Kidney (tissue), 13 donors: ENCODE measurements at regions not wholly inside any gene's neighbourhood (a gene's known extent, or its start where the extent isn't known, plus 50 kb on each side); places are given as distances from the start of the nearest gene placed in this dataset.

Experiments
- DNase-seq, 5 donors: peaks; one replicate each; pipeline ENCODE4 v3.0.0-alpha.2; 2013 to 2020
- FAIRE-seq: peaks from 2 replicates; lab custom pipeline; 2012; peaks lifted over from hg19 to GRCh38; lab: Jason Lieb, UNC
- H3K27ac ChIP-seq, 2 donors: one replicate each; pipeline ENCODE4 v1.7.0; 2013; ENCODE audit warnings: low read depth in 2 of 2, low read length in 2 of 2, inconsistent platforms in 1 of 2
- H3K27me3 ChIP-seq: one replicate; pipeline ENCODE4 v1.7.1; 2013; ENCODE audit warnings: low read length, inconsistent platforms; ENCODE audit not compliant: control insufficient read depth, insufficient read depth
- H3K36me3 ChIP-seq, 3 donors: one replicate each; pipeline versions ENCODE4 v1.7.0 to v1.7.1; 2013; ENCODE audit warnings: low read length in 3 of 3, control low read depth in 1 of 3, inconsistent platforms in 1 of 3; ENCODE audit not compliant: insufficient read depth in 3 of 3, control insufficient read depth in 2 of 3
- H3K4me1 ChIP-seq, 3 donors: one replicate each; pipeline versions ENCODE4 v1.7.0 to v1.7.1; 2013; ENCODE audit warnings: low read length in 3 of 3, inconsistent platforms in 1 of 3, low read depth in 1 of 3; ENCODE audit not compliant: control insufficient read depth in 2 of 3, insufficient read depth in 2 of 3
- H3K4me3 ChIP-seq, 3 donors: one replicate each; pipeline versions ENCODE4 v1.7.0 to v1.8.1; 2013; ENCODE audit warnings: low read length in 3 of 3, control low read depth in 1 of 3, inconsistent platforms in 1 of 3
- H3K9ac ChIP-seq, 3 donors: one replicate each; pipeline versions ENCODE4 v1.7.0 to v1.7.1; 2013; ENCODE audit warnings: low read length in 3 of 3, control low read depth in 1 of 3, inconsistent platforms in 1 of 3
- H3K9me3 ChIP-seq, 3 donors: one replicate each; pipeline versions ENCODE4 v1.7.0 to v1.7.1; 2013; ENCODE audit warnings: low read length in 3 of 3, control low read depth in 1 of 3, inconsistent platforms in 1 of 3; ENCODE audit not compliant: control insufficient read depth in 2 of 3, insufficient read depth in 1 of 3
- intact Hi-C: fragments of 100-400 bp; cut with DNase I; formaldehyde crosslinking; loops from one replicate; pipeline ENCODE4 v1.11.1; 2022
- TF ChIP-seq, protein P1 (sequence below): IDR thresholded peaks from 3 replicates; pipeline ENCODE4 v1.5.1; 2012; ENCODE audit warnings: mild to moderate bottlenecking, moderate library complexity, borderline replicate concordance; ENCODE audit not compliant: insufficient read depth; ENCODE audit errors: extremely low read depth
- donor health status: control.
- donor health status: control.
- donor health status: control.
- donor health status: control.
- donor health status: control.
- donor health status: DM: yes; HTN: yes; CAD: no.
- donor health status: Normal renal cell carcinoma (clear cell type).

DNA sequence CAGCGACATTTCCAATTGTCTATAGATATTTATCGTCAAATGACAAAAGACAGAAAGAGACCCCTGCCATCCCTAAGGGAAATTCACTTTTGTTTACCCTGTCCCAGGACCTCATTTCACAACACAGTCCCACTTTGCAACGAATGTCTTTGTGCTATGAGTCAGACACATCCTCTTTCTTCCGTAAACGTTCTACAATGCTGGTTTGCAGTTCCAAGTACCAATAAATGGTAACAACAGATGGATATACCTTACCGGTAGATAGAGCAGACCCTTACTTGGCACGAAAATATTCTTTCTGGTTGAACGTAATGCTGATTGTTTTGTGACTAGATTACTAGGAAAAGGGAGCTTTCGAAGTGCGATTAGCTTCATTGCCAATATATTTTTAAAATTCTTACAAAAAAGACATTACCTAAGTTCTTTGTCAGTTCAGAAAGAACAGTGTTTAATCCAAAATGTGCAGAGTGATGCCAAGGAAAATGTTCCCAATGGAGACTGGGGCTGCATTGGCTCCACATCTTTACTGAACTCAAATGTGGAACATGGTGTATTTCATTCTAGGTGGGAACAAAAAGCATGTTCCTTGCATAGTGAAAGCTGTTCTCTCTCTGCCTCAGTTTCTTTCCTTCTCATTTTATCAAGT is 202.5 kb upstream of the SLC27A6 start:
- intact Hi-C loops, result no loop called here
- Histone ChIP-seq H3K36me3 (no peaks in the 10 kb centered on the region), H3K27me3 (no peaks in the 10 kb centered on the region), H3K9ac (no peak overlapping the region), H3K4me3 (no peak overlapping the region), H3K27ac (no peak overlapping the region), H3K4me1 (no peaks in the 10 kb centered on the region), H3K9me3 (no peaks in the 10 kb centered on the region)
- DNase-seq (no peak), FAIRE-seq (no peak)
- TF ChIP-seq, protein P1, sequence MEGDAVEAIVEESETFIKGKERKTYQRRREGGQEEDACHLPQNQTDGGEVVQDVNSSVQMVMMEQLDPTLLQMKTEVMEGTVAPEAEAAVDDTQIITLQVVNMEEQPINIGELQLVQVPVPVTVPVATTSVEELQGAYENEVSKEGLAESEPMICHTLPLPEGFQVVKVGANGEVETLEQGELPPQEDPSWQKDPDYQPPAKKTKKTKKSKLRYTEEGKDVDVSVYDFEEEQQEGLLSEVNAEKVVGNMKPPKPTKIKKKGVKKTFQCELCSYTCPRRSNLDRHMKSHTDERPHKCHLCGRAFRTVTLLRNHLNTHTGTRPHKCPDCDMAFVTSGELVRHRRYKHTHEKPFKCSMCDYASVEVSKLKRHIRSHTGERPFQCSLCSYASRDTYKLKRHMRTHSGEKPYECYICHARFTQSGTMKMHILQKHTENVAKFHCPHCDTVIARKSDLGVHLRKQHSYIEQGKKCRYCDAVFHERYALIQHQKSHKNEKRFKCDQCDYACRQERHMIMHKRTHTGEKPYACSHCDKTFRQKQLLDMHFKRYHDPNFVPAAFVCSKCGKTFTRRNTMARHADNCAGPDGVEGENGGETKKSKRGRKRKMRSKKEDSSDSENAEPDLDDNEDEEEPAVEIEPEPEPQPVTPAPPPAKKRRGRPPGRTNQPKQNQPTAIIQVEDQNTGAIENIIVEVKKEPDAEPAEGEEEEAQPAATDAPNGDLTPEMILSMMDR, result no peak

DNA sequence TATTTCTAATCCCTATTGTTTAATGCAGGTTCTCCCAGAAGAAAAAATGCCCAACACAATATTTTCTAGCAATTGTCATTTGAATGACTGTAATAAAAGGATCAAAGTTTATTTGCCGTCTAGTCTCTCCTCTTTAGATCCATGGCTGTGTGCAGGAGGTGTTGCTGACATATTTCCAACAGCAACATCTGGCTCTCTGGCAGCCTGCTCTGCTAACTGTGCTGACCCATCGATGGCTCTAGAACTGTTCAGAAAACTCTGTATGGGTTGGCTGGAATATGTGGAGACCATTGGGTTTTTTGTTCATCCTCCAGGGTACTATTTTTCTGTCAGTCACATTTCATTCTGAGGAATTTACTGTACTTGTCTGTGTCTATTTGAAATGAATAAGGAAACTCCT is 202.0 kb upstream of the SLC27A6 start:
- no peaks in the 10 kb centered on the region for H3K36me3 ChIP-seq
- H3K9ac ChIP-seq, result no peak overlapping the region
- H3K9me3 ChIP-seq, result no peaks in the 10 kb centered on the region
- H3K27me3 ChIP-seq, result no peaks in the 10 kb centered on the region
- no peak for DNase-seq
- no peak for FAIRE-seq
- intact Hi-C loops, result no loop called here
- no peaks in the 10 kb centered on the region for H3K4me1 ChIP-seq
- H3K27ac ChIP-seq, result no peak overlapping the region
- TF ChIP-seq, protein P1, result no peak
- H3K4me3 ChIP-seq, result no peak overlapping the region

DNA sequence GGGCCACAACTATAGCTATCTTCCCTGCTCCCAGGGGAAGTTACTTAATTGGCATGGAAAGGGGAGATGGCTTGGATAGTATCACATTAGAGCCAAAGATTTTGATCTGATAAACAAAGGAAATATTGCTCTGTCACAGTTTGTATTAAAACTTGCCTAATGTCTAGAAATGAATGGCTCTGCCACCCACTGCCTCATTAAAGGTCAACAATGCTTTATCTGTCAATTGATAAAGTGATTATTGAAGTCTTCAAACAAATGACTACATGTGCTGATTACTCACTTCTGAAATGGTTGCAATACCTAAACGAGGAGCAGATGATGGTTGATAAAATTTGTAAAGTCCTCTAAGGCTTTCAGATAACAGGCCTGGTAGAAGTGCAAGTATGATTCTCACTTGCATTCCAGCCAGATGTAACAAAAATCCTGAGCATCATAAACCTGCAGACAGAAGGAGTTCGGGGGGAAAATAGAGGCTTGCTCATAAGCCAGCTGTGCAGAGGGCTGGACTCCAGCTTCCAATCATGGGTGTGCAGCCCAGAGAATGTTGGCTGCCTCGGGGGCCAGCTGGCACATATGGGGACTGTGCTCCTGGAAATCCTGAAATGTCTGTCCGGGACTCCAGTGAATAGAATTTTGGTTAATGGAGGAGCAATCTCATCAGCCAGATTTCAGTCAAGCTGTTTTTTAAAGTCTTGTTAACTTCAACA is 200.5 kb upstream of the SLC27A6 start:
- Histone ChIP-seq H3K9me3 (no peaks in the 10 kb centered on the region), H3K4me3 (no peak overlapping the region), H3K27ac (no peak overlapping the region), H3K36me3 (no peaks in the 10 kb centered on the region), H3K4me1 (no peaks in the 10 kb centered on the region), H3K9ac (no peak overlapping the region), H3K27me3 (no peaks in the 10 kb centered on the region)
- TF ChIP-seq, protein P1, result no peak
- no peak for FAIRE-seq
- intact Hi-C loops, result no loop called here
- DNase-seq, result no peak
